HepG2 (cell line): ENCODE measurements at regions not wholly inside any gene's neighbourhood (a gene's known extent, or its start where the extent isn't known, plus 50 kb on each side); places are given as distances from the start of the nearest gene placed in this dataset.
A peak's percentile ranks its signal among the peaks of the same experiment; 100 is the strongest.

ENCODE experiments used
- ATAC-seq: fragments of 200-7000 bp; cut with Tn5 transposase; 3 replicates; pipeline ENCODE4 v1.9.1; 2020; ENCODE audit warnings: mild to moderate bottlenecking, moderate library complexity
- BruUV-seq: library from RNA; stranded (reverse); fragments of 400-500 nt; replicated peaks from 2 replicates; lab custom pipeline; 2021; lab: Mats Ljungman, UMichigan
- CTCF ChIA-PET: fragments of 300-600 bp; formaldehyde crosslinking; extraction: SDS; loops from one replicate; lab custom pipeline; 2021; ENCODE audit warnings: low total read pairs, inconsistent platforms, low intra/inter-chr PET ratio; lab: Yijun Ruan, JAX
- POLR2A ChIA-PET: fragments of 350-600 bp; sonication (Branson Sonifier 250); formaldehyde crosslinking; loops from one replicate; lab custom pipeline; 2020; ENCODE audit warnings: antibody characterized with exemption, inconsistent platforms; lab: Yijun Ruan, JAX
- DNase-seq: peaks from one replicate; pipeline ENCODE4 v3.0.0-alpha.2; 2015; ENCODE audit warnings: low spot score
- FAIRE-seq: peaks from 3 replicates; lab custom pipeline; 2011; peaks lifted over from hg19 to GRCh38; lab: Jason Lieb, UNC
- H2AFZ ChIP-seq: one replicate; pipeline ENCODE4 v1.6.1; 2011; ENCODE audit warnings: low read length, inconsistent platforms
- H3K27ac ChIP-seq: fragments of 300-600 bp; 3 replicates; pipeline ENCODE4 v1.8.0; 2011; ENCODE audit warnings: mixed run types, mild to moderate bottlenecking, mixed read lengths, low read length, inconsistent platforms; ENCODE audit not compliant: insufficient read depth; ENCODE audit errors: extremely low read length
- H3K27me3 ChIP-seq, 2 experiments: fragments of 200-600 bp in 1 of 2; 2 replicates in 1 of 2; 3 replicates in 1 of 2; pipeline versions ENCODE4 v1.6.0 to v1.8.0; 2011; ENCODE audit warnings: low read length in 2 of 2, mild to moderate bottlenecking in 2 of 2, moderate library complexity in 2 of 2, inconsistent platforms in 1 of 2; ENCODE audit not compliant: insufficient read depth in 2 of 2, control insufficient read depth in 1 of 2
- H3K36me3 ChIP-seq, 2 experiments: fragments of 200-600 bp in 1 of 2; replicated peaks in 1 of 2; 2 replicates in 1 of 2; 3 replicates in 1 of 2; pipeline versions ENCODE4 v1.5.1 to v1.8.0; 2011; ENCODE audit warnings: low read length in 2 of 2, inconsistent platforms in 1 of 2; ENCODE audit not compliant: insufficient read depth in 2 of 2, control insufficient read depth in 1 of 2
- H3K4me1 ChIP-seq: 2 replicates; pipeline ENCODE4 v1.5.1; 2012; ENCODE audit warnings: low read length, inconsistent platforms; ENCODE audit not compliant: insufficient read depth
- H3K4me2 ChIP-seq: 2 replicates; pipeline ENCODE4 v1.6.0; 2011; ENCODE audit warnings: low read depth, low read length, inconsistent platforms
- H3K4me3 ChIP-seq, 3 experiments: fragments of 200-600 bp in 1 of 3; sonication (generic), shearing (Covaris generic) in 1 of 3; replicated peaks in 1 of 3; 2 replicates each; pipeline ENCODE4 v1.5.1; 2011 to 2016; ENCODE audit warnings: low read length in 3 of 3, inconsistent platforms in 2 of 3, low read depth in 2 of 3, mild to moderate bottlenecking in 2 of 3, control low read depth in 1 of 3, mixed read lengths in 1 of 3; ENCODE audit not compliant: insufficient read depth in 1 of 3
- H3K79me2 ChIP-seq: one replicate; pipeline ENCODE4 v1.6.1; 2011; ENCODE audit warnings: low read length, inconsistent platforms; ENCODE audit not compliant: insufficient read depth
- H3K9ac ChIP-seq: 2 replicates; pipeline ENCODE4 v1.6.0; 2011; ENCODE audit warnings: mild to moderate bottlenecking, low read depth, low read length, inconsistent platforms; ENCODE audit not compliant: insufficient read depth
- H3K9me3 ChIP-seq: 2 replicates; pipeline ENCODE4 v1.5.1; 2012; ENCODE audit warnings: mild to moderate bottlenecking, low read length
- H4K20me1 ChIP-seq: 2 replicates; pipeline ENCODE4 v1.6.0; 2011; ENCODE audit warnings: inconsistent platforms, mild to moderate bottlenecking, low read length, moderate library complexity; ENCODE audit not compliant: insufficient read depth
- CC2D1A ChIP-seq: sonication (generic); formaldehyde crosslinking; IDR thresholded peaks from 2 replicates; pipeline ENCODE4 v1.8.1; 2023; ENCODE audit warnings: mild to moderate bottlenecking, missing genetic modification reagents
- CENPX ChIP-seq: sonication (generic); formaldehyde crosslinking; IDR thresholded peaks from 2 replicates; pipeline ENCODE4 v1.9.0; 2021; ENCODE audit warnings: mild to moderate bottlenecking, missing genetic modification reagents, moderate library complexity
- FOSL1 ChIP-seq: sonication (generic); formaldehyde crosslinking; IDR thresholded peaks from 2 replicates; pipeline ENCODE4 v1.9.0; 2021; ENCODE audit warnings: missing genetic modification reagents, borderline replicate concordance
- GATA4 ChIP-seq: sonication (generic); IDR thresholded peaks from 2 replicates; pipeline ENCODE4 v1.6.1; 2016; ENCODE audit warnings: antibody characterized with exemption, low read depth, borderline replicate concordance
- GFI1 ChIP-seq: sonication (generic); formaldehyde crosslinking; IDR thresholded peaks from 2 replicates; pipeline ENCODE4 v1.5.0; 2020; ENCODE audit warnings: missing genetic modification reagents, mild to moderate bottlenecking, borderline replicate concordance
- MBD4 ChIP-seq: IDR thresholded peaks from 2 replicates; pipeline ENCODE4 v1.6.1; 2012; ENCODE audit warnings: low read length, inconsistent platforms, borderline replicate concordance
- NFKBIZ ChIP-seq: IDR thresholded peaks from 2 replicates; pipeline ENCODE4 v1.6.1; 2018; ENCODE audit warnings: missing genetic modification reagents, missing compliant biosample characterization
- SP1 ChIP-seq, 2 experiments: fragments of 450-650 bp in 1 of 2; sonication (generic) in 1 of 2; formaldehyde crosslinking in 1 of 2; IDR thresholded peaks; 2 replicates each; pipeline versions ENCODE4 v1.4.0 to v1.6.1; 2016 to 2020; ENCODE audit warnings: missing genetic modification reagents in 1 of 2
- ZFP1 ChIP-seq: IDR thresholded peaks from 2 replicates; pipeline ENCODE4 v1.6.1; 2016
- ZIK1 ChIP-seq: sonication (generic); formaldehyde crosslinking; IDR thresholded peaks from 2 replicates; pipeline ENCODE4 v1.5.0; 2020; ENCODE audit warnings: mild to moderate bottlenecking, low read depth, missing genetic modification reagents, borderline replicate concordance
- ZKSCAN1 ChIP-seq: fragments of 150-350 bp; IDR thresholded peaks from 2 replicates; pipeline ENCODE4 v1.6.1; 2014; ENCODE audit warnings: low read length
- ZNF10 ChIP-seq: sonication (generic); formaldehyde crosslinking; IDR thresholded peaks from 2 replicates; pipeline ENCODE4 v1.4.0; 2020; ENCODE audit warnings: mild to moderate bottlenecking, low read depth, missing genetic modification reagents, borderline replicate concordance
- ZNF383 ChIP-seq: sonication (generic); formaldehyde crosslinking; IDR thresholded peaks from 2 replicates; pipeline ENCODE4 v1.4.0; 2020; ENCODE audit warnings: missing genetic modification reagents, mild to moderate bottlenecking, borderline replicate concordance
- ZNF468 ChIP-seq: sonication (generic); formaldehyde crosslinking; IDR thresholded peaks from 2 replicates; pipeline ENCODE4 v1.8.0; 2022; ENCODE audit warnings: mild to moderate bottlenecking, moderate library complexity, missing genetic modification reagents
- ZNF543 ChIP-seq: sonication (generic); formaldehyde crosslinking; IDR thresholded peaks from 2 replicates; pipeline ENCODE4 v1.4.0; 2020; ENCODE audit warnings: mild to moderate bottlenecking, missing genetic modification reagents
- ZNF605 ChIP-seq: sonication (generic); formaldehyde crosslinking; IDR thresholded peaks from 2 replicates; pipeline ENCODE4 v1.8.0; 2022; ENCODE audit warnings: mild to moderate bottlenecking, missing genetic modification reagents
- WGBS: methylation state at CpG from one replicate; pipeline ENCODE4 v1.1.6; 2017; ENCODE audit warnings: low lambda C conversion rate; 5-methylcytosine and 5-hydroxymethylcytosine counted together
- in situ Hi-C: cut with HindIII; loops from 2 replicates; pipeline ENCODE4 v1.10.0; 2017; ENCODE audit warnings: low pct_unique_long_range_greater_than_20kb; ENCODE audit not compliant: extremely low pct_ligation_motif_present
- intact Hi-C: fragments of 100-400 bp; cut with micrococcal nuclease; formaldehyde crosslinking; loops from one replicate; pipeline ENCODE4 v1.10.0; 2022; ENCODE audit not compliant: unreplicated experiment
- TF ChIP-seq, protein P1 (sequence below): sonication (generic); formaldehyde crosslinking; IDR thresholded peaks from 2 replicates; pipeline ENCODE4 v1.4.0; 2020; ENCODE audit warnings: low read depth, mild to moderate bottlenecking, missing genetic modification reagents
- TF ChIP-seq, protein P2 (sequence below): sonication (generic); formaldehyde crosslinking; IDR thresholded peaks from 2 replicates; pipeline ENCODE4 v1.5.0; 2020; ENCODE audit warnings: missing genetic modification reagents, mild to moderate bottlenecking, borderline replicate concordance
- TF ChIP-seq, protein P3 (sequence below): sonication (generic); formaldehyde crosslinking; IDR thresholded peaks from 2 replicates; pipeline ENCODE4 v1.4.0; 2020; ENCODE audit warnings: mild to moderate bottlenecking, missing genetic modification reagents

DNA sequence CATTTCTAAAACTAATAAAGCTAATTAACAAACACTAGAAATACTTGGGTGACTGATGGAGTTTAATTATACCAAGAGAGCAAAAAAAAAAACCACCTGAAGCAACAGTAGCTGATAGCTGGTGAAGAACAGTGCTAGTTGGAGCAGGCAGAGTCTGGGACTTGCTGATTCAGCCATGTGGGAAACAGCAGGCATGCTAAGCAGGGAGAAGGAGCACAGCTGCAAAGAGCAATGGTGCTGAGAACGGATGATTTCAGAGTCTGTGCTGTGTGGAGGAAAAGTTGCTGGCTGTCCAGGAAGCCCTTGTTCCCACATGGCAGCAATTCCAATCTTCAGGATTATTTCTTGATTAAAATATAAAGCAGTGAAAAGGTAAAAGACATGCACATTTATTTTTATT is 68.8 kb downstream of the NPY1R start (continued):
- no peak for TF ChIP-seq CENPX (CRISPR knock-in tag)
- no peak for TF ChIP-seq MBD4
- TF ChIP-seq ZNF10 (CRISPR knock-in tag): no peak
- TF ChIP-seq ZNF605 (CRISPR knock-in tag): no peak
- TF ChIP-seq ZFP1 (CRISPR knock-in tag): no peak
- TF ChIP-seq, protein P1, sequence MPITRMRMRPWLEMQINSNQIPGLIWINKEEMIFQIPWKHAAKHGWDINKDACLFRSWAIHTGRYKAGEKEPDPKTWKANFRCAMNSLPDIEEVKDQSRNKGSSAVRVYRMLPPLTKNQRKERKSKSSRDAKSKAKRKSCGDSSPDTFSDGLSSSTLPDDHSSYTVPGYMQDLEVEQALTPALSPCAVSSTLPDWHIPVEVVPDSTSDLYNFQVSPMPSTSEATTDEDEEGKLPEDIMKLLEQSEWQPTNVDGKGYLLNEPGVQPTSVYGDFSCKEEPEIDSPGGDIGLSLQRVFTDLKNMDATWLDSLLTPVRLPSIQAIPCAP (CRISPR knock-in tag): no peak

DNA sequence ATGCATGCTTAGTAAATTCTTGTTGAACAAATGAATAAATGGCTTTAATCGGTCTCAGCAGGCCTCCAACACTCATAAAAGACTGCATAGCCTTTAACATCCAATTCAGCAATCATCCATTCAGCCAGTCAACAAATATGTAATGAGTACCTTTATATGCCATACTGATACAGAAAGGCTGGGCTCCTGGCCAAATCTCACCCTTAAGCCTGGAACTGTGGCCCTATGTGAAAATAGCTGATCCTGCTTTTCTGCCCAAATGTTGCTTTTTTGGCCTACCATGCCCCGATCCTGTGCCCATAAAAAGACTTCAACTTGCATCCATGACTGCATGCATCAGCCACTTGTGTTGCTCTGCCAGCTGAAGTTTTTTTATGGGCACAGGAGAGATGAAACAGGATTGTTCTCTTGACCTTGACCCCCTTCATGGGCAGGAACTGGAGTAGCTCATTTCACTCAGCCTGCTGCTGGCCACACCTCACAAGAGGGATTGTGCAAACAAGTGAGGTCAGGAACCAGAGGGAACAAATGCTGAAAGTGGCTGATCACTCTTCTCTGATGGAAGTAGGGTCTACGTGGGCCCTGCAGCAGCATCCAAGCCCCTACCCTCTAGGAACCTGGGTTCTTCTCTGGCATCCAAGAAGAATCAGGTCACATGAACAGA is 75.6 kb downstream of the NPY1R start:
- intact Hi-C loops: no loop called here
- DNase-seq (peak; percentile 3), FAIRE-seq (no peak), ATAC-seq (no peak)
- H3K79me2 ChIP-seq: no peaks in the 10 kb centered on the region
- H2AFZ ChIP-seq: no peak overlapping the region
- ChIA-PET POLR2A (no interaction called here), CTCF (no interaction called here)
- TF ChIP-seq, protein P2, sequence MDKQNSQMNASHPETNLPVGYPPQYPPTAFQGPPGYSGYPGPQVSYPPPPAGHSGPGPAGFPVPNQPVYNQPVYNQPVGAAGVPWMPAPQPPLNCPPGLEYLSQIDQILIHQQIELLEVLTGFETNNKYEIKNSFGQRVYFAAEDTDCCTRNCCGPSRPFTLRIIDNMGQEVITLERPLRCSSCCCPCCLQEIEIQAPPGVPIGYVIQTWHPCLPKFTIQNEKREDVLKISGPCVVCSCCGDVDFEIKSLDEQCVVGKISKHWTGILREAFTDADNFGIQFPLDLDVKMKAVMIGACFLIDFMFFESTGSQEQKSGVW (CRISPR knock-in tag): no peak
- TF ChIP-seq FOSL1 (CRISPR knock-in tag): no peak
- TF ChIP-seq, protein P3, sequence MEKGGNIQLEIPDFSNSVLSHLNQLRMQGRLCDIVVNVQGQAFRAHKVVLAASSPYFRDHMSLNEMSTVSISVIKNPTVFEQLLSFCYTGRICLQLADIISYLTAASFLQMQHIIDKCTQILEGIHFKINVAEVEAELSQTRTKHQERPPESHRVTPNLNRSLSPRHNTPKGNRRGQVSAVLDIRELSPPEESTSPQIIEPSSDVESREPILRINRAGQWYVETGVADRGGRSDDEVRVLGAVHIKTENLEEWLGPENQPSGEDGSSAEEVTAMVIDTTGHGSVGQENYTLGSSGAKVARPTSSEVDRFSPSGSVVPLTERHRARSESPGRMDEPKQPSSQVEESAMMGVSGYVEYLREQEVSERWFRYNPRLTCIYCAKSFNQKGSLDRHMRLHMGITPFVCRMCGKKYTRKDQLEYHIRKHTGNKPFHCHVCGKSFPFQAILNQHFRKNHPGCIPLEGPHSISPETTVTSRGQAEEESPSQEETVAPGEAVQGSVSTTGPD: no peak
- no peak for TF ChIP-seq ZNF383 (CRISPR knock-in tag)
- no peak for TF ChIP-seq GATA4
- TF ChIP-seq ZKSCAN1: no peak
- TF ChIP-seq CC2D1A (CRISPR knock-in tag): no peak
- no peak for TF ChIP-seq ZNF468
- TF ChIP-seq ZNF543 (CRISPR knock-in tag): no peak
- TF ChIP-seq ZIK1: no peak
- no peak for TF ChIP-seq NFKBIZ
- TF ChIP-seq GFI1 (CRISPR knock-in tag): no peak
- TF ChIP-seq SP1 (IDR thresholded peaks at IDR 0.05): no peak
- no peak for TF ChIP-seq SP1 (CRISPR knock-in tag; IDR thresholded peaks at IDR 0.05)
- no peak overlapping the region for H3K27ac ChIP-seq
- no TSS peak for BruUV-seq
- no peaks in the 10 kb centered on the region for H3K36me3 ChIP-seq
- no peak overlapping the region for H3K4me3 ChIP-seq
- no peaks in the 10 kb centered on the region for H3K9me3 ChIP-seq
- no peak overlapping the region for H3K9ac ChIP-seq
- no peak overlapping the region for H3K4me2 ChIP-seq
- no peaks in the 10 kb centered on the region for H3K27me3 ChIP-seq
- WGBS: 0% methylated on average over 2 of the region's 3 CpGs
- no peaks in the 10 kb centered on the region for H4K20me1 ChIP-seq
- in situ Hi-C loops: no loop called here
- no peaks in the 10 kb centered on the region for H3K4me1 ChIP-seq
